ENCODE measurements at regions not wholly inside any gene's neighbourhood (a gene's known extent, or its start where the extent isn't known, plus 50 kb on each side); places are given as distances from the start of the nearest gene placed in this dataset.

DNA sequence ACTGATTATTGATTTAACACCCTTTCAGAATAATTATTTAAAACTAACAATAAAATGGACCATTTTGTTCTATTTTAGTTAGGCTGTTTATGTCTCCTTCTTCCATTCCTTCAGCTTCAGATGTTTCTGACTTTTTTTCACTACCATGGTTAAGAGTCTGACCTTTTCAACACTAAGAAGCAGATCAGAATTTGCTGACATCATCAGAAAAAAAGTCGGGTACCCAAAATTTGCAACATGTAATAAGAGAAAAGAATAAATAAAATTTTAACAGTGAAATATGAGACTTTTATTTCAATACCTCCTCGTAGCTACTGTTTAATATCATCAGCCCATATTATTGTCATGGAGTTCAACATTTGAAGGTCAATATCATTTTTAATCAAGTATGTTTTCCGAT is 1158.3 kb downstream of the RPIA start:
- H3K27ac ChIP-seq (ENCODE audit: low read length), result no peak overlapping the region
- H2AFZ ChIP-seq (ENCODE audit: low read depth, low read length), result no peak overlapping the region
- no peaks in the 10 kb centered on the region for H3F3A ChIP-seq (ENCODE audit: insufficient read depth, low read length, poor library complexity, severe bottlenecking)
- no peaks in the 10 kb centered on the region for H4K20me1 ChIP-seq (ENCODE audit: insufficient read depth)
- H3K9ac ChIP-seq (ENCODE audit: low read length), result no peak overlapping the region
- no peak overlapping the region for H3K4me2 ChIP-seq (ENCODE audit: low read length)
- H3K79me2 ChIP-seq (replicated peaks; ENCODE audit: insufficient read depth, low read length), result no peaks in the 10 kb centered on the region
- no peak overlapping the region for H3K4me3 ChIP-seq (ENCODE audit: low read length)
- peaks cover 10% of the 10 kb centered on the region for H3K9me3 ChIP-seq (ENCODE audit: low read length)
- TF ChIP-seq MXI1 (conservative IDR thresholded peaks at IDR 0.05; ENCODE audit: poor library complexity, severe bottlenecking) (no peak), SMC3 (conservative IDR thresholded peaks at IDR 0.05; ENCODE audit: poor library complexity) (no peak), EZH2 (IDR thresholded peaks at IDR 0.05; ENCODE audit: borderline replicate concordance, insufficient read depth, low read length, poor library complexity, severe bottlenecking) (no peak), EP300 (conservative IDR thresholded peaks at IDR 0.05; ENCODE audit: poor library complexity, severe bottlenecking) (no peak), RAD21 (conservative IDR thresholded peaks at IDR 0.05) (no peak), TAF1 (IDR thresholded peaks at IDR 0.05; ENCODE audit: low read depth) (no peak), POLR2AphosphoS5 (IDR thresholded peaks at IDR 0.05) (no peak)
- TF ChIP-seq, protein P1, sequence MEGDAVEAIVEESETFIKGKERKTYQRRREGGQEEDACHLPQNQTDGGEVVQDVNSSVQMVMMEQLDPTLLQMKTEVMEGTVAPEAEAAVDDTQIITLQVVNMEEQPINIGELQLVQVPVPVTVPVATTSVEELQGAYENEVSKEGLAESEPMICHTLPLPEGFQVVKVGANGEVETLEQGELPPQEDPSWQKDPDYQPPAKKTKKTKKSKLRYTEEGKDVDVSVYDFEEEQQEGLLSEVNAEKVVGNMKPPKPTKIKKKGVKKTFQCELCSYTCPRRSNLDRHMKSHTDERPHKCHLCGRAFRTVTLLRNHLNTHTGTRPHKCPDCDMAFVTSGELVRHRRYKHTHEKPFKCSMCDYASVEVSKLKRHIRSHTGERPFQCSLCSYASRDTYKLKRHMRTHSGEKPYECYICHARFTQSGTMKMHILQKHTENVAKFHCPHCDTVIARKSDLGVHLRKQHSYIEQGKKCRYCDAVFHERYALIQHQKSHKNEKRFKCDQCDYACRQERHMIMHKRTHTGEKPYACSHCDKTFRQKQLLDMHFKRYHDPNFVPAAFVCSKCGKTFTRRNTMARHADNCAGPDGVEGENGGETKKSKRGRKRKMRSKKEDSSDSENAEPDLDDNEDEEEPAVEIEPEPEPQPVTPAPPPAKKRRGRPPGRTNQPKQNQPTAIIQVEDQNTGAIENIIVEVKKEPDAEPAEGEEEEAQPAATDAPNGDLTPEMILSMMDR (IDR thresholded peaks at IDR 0.05; ENCODE audit: poor library complexity, severe bottlenecking), result no peak
- TF ChIP-seq, protein P2, sequence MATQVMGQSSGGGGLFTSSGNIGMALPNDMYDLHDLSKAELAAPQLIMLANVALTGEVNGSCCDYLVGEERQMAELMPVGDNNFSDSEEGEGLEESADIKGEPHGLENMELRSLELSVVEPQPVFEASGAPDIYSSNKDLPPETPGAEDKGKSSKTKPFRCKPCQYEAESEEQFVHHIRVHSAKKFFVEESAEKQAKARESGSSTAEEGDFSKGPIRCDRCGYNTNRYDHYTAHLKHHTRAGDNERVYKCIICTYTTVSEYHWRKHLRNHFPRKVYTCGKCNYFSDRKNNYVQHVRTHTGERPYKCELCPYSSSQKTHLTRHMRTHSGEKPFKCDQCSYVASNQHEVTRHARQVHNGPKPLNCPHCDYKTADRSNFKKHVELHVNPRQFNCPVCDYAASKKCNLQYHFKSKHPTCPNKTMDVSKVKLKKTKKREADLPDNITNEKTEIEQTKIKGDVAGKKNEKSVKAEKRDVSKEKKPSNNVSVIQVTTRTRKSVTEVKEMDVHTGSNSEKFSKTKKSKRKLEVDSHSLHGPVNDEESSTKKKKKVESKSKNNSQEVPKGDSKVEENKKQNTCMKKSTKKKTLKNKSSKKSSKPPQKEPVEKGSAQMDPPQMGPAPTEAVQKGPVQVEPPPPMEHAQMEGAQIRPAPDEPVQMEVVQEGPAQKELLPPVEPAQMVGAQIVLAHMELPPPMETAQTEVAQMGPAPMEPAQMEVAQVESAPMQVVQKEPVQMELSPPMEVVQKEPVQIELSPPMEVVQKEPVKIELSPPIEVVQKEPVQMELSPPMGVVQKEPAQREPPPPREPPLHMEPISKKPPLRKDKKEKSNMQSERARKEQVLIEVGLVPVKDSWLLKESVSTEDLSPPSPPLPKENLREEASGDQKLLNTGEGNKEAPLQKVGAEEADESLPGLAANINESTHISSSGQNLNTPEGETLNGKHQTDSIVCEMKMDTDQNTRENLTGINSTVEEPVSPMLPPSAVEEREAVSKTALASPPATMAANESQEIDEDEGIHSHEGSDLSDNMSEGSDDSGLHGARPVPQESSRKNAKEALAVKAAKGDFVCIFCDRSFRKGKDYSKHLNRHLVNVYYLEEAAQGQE (IDR thresholded peaks at IDR 0.05; ENCODE audit: borderline replicate concordance), result no peak
- no peaks in the 10 kb centered on the region for H3K9me2 ChIP-seq (ENCODE audit: insufficient read depth, low read length)
- no peaks in the 10 kb centered on the region for H3K36me3 ChIP-seq (ENCODE audit: insufficient read depth, low read length)
- no peaks in the 10 kb centered on the region for H3K27me3 ChIP-seq (ENCODE audit: insufficient read depth, low read depth, low read length)

- no peak overlapping the region for H2AFZ ChIP-seq (ENCODE audit: low read depth, low read length)
- no peaks in the 10 kb centered on the region for H4K20me1 ChIP-seq (ENCODE audit: insufficient read depth)
- peaks cover 10% of the 10 kb centered on the region for H3K9me3 ChIP-seq (ENCODE audit: low read length)
- H3K27me3 ChIP-seq (ENCODE audit: insufficient read depth, low read depth, low read length), result no peaks in the 10 kb centered on the region
- no peaks in the 10 kb centered on the region for H3K79me2 ChIP-seq (replicated peaks; ENCODE audit: insufficient read depth, low read length)
- H3K9ac ChIP-seq (ENCODE audit: low read length), result no peak overlapping the region
- no peak overlapping the region for H3K27ac ChIP-seq (ENCODE audit: low read length)
- H3K36me3 ChIP-seq (ENCODE audit: insufficient read depth, low read length), result no peaks in the 10 kb centered on the region
- H3K9me2 ChIP-seq (ENCODE audit: insufficient read depth, low read length), result no peaks in the 10 kb centered on the region
- no peak overlapping the region for H3K4me3 ChIP-seq (ENCODE audit: low read length)
- no peak overlapping the region for H3K4me2 ChIP-seq (ENCODE audit: low read length)
- no peak for TF ChIP-seq EP300 (conservative IDR thresholded peaks at IDR 0.05; ENCODE audit: poor library complexity, severe bottlenecking)
- H3F3A ChIP-seq (ENCODE audit: insufficient read depth, low read length, poor library complexity, severe bottlenecking), result no peaks in the 10 kb centered on the region
Observed at GRCh38 chr2:89850481-89850880, 1159.0 kb downstream of the RPIA start.
